ENCODE measurements at regions not wholly inside any gene's neighbourhood (a gene's known extent, or its start where the extent isn't known, plus 50 kb on each side); places are given as distances from the start of the nearest gene placed in this dataset.

DNA sequence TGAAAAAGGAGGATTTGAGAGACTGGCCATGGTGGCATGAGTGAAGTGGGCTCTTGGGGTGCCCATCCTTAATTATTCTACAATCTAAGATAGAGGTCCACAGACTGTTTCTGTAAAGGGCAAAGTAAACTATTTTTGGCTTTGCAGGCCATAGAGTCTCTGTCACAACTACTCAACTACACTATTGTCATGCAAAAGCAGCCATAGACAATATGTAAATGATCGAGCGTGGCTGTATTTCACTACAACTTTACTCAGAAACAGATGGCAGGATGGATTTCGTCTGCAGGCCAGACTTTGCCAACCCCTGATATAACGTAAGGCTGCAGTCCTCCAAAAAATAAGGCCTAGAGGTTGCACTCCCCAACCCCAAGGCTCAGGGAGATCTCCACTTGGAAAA is 58.2 kb upstream of the NAA20 start:
- Mint-ChIP-seq H3K4me1 (peaks cover 0 to 2% (median 0%) of the 10 kb centered on the region in 4 donors), H3K4me3 (no peak overlapping the region), H3K9me3 (no peaks in the 10 kb centered on the region), H3K27ac (no peak overlapping the region), H3K27me3 (peaks cover 0 to 24% (median 0%) of the 10 kb centered on the region in 5 donors), H3K36me3 (no peaks in the 10 kb centered on the region)
- POLR2A ChIA-PET: no interaction called here
- ATAC-seq: no peak
- DNase-seq: no peak

DNA sequence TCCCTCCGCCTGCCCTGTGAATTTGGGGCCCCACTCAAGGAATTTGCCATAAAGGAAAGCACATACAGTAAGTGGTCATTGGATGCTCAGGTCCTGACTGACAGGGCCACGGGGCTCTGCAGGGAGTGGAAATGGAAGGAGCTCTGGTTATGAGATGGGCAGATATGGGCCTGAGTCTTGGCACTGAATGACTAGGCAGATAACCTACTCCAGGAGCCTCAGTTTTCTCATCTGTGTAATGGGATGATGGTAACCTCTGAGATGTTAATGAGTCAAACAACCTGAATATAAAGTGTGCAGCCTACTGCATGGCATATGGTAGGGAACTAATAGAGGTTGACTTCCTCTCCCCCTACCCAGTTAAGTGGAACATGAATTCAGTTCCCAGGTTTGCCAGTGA is 56.4 kb upstream of the NAA20 start:
- Mint-ChIP-seq H3K4me3 (no peak overlapping the region), H3K27me3 (peaks cover 0 to 10% (median 0%) of the 10 kb centered on the region in 5 donors), H3K4me1 (no peaks in the 10 kb centered on the region), H3K9me3 (no peaks in the 10 kb centered on the region), H3K36me3 (no peaks in the 10 kb centered on the region), H3K27ac (no peak overlapping the region)
- POLR2A ChIA-PET: no interaction called here
- no peak for ATAC-seq
- DNase-seq: no peak

DNA sequence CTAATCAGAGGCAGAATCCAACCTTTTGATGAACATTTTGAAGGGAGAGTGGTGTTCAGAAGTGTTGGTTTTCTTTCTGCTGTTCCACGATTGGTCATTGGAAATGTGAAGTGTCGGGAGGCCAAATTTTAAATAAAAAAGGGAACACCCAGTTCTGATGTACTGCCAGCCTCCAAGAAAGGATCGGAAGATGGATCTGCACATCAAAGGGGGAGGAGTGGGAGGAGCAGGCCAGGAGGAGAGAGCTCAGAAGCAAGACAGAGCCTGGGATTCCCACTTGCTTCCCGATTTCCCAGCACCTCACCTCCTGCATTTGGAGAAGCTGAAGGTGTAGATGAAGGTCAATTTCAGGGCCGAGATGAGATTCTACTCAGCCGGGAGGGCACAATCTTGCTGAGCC is 55.9 kb upstream of the NAA20 start:
- Mint-ChIP-seq H3K9me3 (no peaks in the 10 kb centered on the region), H3K4me1 (no peaks in the 10 kb centered on the region), H3K4me3 (no peak overlapping the region), H3K27ac (no peak overlapping the region), H3K36me3 (no peaks in the 10 kb centered on the region), H3K27me3 (peaks cover 0 to 10% (median 0%) of the 10 kb centered on the region in 5 donors)
- ATAC-seq: no peak
- DNase-seq: no peak
- POLR2A ChIA-PET: no interaction called here

DNA sequence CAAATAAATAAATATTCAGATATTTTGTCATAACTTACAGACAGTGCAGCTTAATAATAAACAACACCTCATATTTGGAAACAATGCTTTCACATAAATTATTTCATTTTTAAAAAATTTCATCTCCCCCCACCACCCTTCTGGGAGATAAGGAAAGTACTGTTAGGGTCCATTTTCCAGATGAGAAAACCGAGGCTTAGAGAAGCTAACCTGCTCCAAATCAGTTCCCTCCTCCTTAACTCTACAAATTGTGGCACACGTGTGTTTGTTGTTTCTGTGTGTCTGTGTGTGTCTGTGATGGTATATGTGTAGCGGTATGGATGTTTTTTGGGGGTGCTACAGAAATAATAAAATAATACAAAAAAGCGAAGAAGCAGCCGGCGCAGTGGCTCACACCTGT is 54.2 kb upstream of the NAA20 start:
- no peaks in the 10 kb centered on the region for H3K9me3 Mint-ChIP-seq
- POLR2A ChIA-PET: no interaction called here
- no peak for ATAC-seq
- H3K27ac Mint-ChIP-seq: no peak overlapping the region
- H3K4me3 Mint-ChIP-seq: no peak overlapping the region
- peaks cover 0 to 2% (median under 1%) of the 10 kb centered on the region in 4 donors for H3K4me1 Mint-ChIP-seq
- DNase-seq: no peak
- H3K36me3 Mint-ChIP-seq: no peaks in the 10 kb centered on the region
- peaks cover 0 to 10% (median 0%) of the 10 kb centered on the region in 5 donors for H3K27me3 Mint-ChIP-seq

DNA sequence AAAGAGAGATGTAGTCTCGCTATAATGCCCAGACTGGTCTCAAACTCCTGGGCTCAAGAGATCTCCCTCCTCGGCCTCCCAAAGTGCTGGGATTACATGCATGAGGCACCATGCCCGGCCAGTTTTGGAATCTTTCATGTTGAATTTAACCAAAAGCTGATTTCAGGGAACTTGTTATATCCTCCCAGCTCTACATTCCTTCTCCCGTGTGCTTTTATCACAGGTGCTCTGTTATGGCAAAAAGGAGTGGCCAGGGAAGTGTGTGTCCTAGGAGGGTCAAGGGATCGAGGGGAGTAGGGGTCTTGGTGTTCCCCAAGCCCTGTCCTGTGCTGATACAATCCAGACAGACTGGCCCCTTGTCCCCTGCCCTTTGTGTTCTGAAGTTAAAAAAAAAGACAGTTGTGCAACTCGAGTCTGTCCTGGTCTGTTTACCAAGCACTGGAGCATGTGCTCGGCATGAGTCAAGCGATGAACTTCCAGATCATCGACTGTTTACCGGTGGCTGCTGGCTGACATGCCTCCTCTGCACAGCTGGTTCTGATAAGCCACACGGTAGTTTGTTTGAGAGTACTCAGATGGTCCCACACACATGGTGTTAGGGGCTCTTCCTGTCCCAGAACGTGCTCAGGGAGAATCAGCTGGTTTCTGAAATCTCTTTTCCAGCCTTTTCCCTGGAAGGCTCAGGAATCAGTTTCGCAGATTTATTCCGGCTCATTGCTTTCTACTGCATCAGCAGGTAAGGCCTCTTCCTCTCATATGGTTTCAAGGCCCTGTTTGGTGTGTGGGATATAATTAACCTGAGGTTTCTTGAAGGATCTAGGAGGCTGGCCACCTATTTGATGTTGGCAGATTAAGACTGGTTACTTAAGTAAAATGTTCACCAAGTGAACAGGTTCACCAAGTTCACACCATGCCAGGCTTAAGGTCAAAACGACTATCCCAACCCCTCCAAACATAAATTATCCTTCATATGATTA is 52.6 kb upstream of the NAA20 start:
- DNase-seq (no peak), ATAC-seq (no peak)
- Mint-ChIP-seq H3K27me3 (peaks cover 0 to 10% (median 0%) of the 10 kb centered on the region in 5 donors), H3K9me3 (no peaks in the 10 kb centered on the region), H3K36me3 (no peaks in the 10 kb centered on the region), H3K27ac (no peak overlapping the region), H3K4me3 (no peak overlapping the region), H3K4me1 (peaks cover 7 to 18% (median 15%) of the 10 kb centered on the region in 4 donors)
- POLR2A ChIA-PET: no interaction called here

DNA sequence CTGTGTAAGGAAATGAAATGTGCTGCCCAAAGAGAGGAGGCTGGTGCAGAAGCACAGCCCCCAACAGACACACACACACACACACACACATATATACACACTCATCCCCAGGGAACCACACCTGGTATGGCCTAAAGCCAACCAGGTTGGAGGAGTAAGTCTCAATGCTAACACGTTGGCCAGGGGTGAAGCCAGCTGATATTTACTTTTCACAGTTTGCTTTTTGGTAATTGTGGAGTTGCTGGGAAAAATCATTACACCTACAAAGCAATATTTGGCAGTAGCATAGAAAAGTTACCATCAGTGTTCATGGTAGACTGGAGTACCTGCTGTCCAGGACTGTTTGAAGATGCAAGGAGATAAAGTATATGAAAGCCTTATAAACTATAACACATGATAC is 50.3 kb upstream of the NAA20 start:
- no peaks in the 10 kb centered on the region for H3K9me3 Mint-ChIP-seq
- H3K27ac Mint-ChIP-seq: no peak overlapping the region
- no peaks in the 10 kb centered on the region for H3K36me3 Mint-ChIP-seq
- POLR2A ChIA-PET: no interaction called here
- no peak overlapping the region for H3K4me3 Mint-ChIP-seq
- DNase-seq: no peak
- no peak for ATAC-seq
- H3K27me3 Mint-ChIP-seq: no peaks in the 10 kb centered on the region
- peaks cover 7 to 20% (median 15%) of the 10 kb centered on the region in 4 donors for H3K4me1 Mint-ChIP-seq

Measured in naive thymus-derived CD8-positive, alpha-beta T cell (primary cell).